Iris pigment epithelial cell (primary cell): ENCODE measurements at regions not wholly inside any gene's neighbourhood (a gene's known extent, or its start where the extent isn't known, plus 50 kb on each side); places are given as distances from the start of the nearest gene placed in this dataset.
A peak's percentile ranks its signal among the peaks of the same experiment; 100 is the strongest.
"Not testable (repeated sequence)": the region's sequence is repeated elsewhere in the genome, so short reads cannot be mapped to it uniquely, and the experiment has no call there.

Experiments
- DNase-seq: peaks from one replicate; pipeline ENCODE4 v3.0.0-alpha.2; 2011; ENCODE audit warnings: low read depth

GRCh38 chr1:94362466-94363058, 55.6 kb upstream of the ABCD3 start:
- peak; percentile 73 for DNase-seq

- no peak for DNase-seq
Measured at GRCh38 chr1:94358630-94359599, 59.3 kb upstream of the ABCD3 start.

- DNase-seq = no peak
Measured at GRCh38 chr1:94357661-94358060, 60.5 kb upstream of the ABCD3 start.

- no peak for DNase-seq
Measured at GRCh38 chr1:94355485-94355980, 62.7 kb upstream of the ABCD3 start.

GRCh38 chr1:94351481-94351880, 66.7 kb upstream of the ABCD3 start:
- DNase-seq = no peak

GRCh38 chr1:94350350-94350924, 67.8 kb upstream of the ABCD3 start:
- no peak for DNase-seq

GRCh38 chr1:94349853-94350252, 68.3 kb upstream of the ABCD3 start:
- DNase-seq = no peak

- not testable (repeated sequence) for DNase-seq
Measured at GRCh38 chr1:94348386-94348785, 69.8 kb upstream of the ABCD3 start.

GRCh38 chr1:94345148-94345721, 73.0 kb upstream of the ABCD3 start:
- no peak for DNase-seq

GRCh38 chr1:94342416-94342815, 75.8 kb upstream of the ABCD3 start:
- DNase-seq = no peak

GRCh38 chr1:94339206-94339927, 78.8 kb upstream of the ABCD3 start:
- DNase-seq = no peak

- DNase-seq = no peak
Measured at GRCh38 chr1:94336991-94337390, 81.2 kb upstream of the ABCD3 start.

- peak; percentile 94 for DNase-seq
Measured at GRCh38 chr1:94335950-94336349, 82.2 kb upstream of the ABCD3 start.

GRCh38 chr1:94335447-94335846, 82.7 kb upstream of the ABCD3 start:
- DNase-seq = no peak

GRCh38 chr1:94334764-94335163, 83.4 kb upstream of the ABCD3 start:
- DNase-seq = no peak

GRCh38 chr1:94332952-94333351, 85.2 kb upstream of the ABCD3 start:
- peak; percentile 80 for DNase-seq

GRCh38 chr1:94332516-94332915, 85.7 kb upstream of the ABCD3 start:
- no peak for DNase-seq

GRCh38 chr1:94329986-94330385, 88.2 kb upstream of the ABCD3 start:
- DNase-seq = peak; percentile 74

- DNase-seq = peak; percentile 60
Measured at GRCh38 chr1:94329276-94329675, 88.9 kb upstream of the ABCD3 start.

- DNase-seq = peak; percentile 68
Measured at GRCh38 chr1:94327001-94327690, 89.8 kb upstream of the ARHGAP29 start.

- DNase-seq = peak; percentile 49
Measured at GRCh38 chr1:94326329-94326728, 88.9 kb upstream of the ARHGAP29 start.
